Stomach (tissue), 8 donors: ENCODE measurements at regions not wholly inside any gene's neighbourhood (a gene's known extent, or its start where the extent isn't known, plus 50 kb on each side); places are given as distances from the start of the nearest gene placed in this dataset.

Experiments used
- DNase-seq, 2 donors: peaks; one replicate each; pipeline versions ENCODE4 v3.0.0 to v3.0.0-alpha.2; 2013 to 2019
- H3K27ac ChIP-seq, 5 donors: fragments of 200-600 bp in 4 of 5; sonication (generic) in 4 of 5; one replicate each; pipeline ENCODE4 v1.5.1; 2013 to 2019; ENCODE audit warnings: mild to moderate bottlenecking in 1 of 5, moderate library complexity in 1 of 5
- H3K27me3 ChIP-seq, 3 donors: fragments of 200-600 bp; sonication (generic); one replicate each; pipeline ENCODE4 v1.5.1; 2017 to 2019; ENCODE audit warnings: mixed run types in 1 of 3
- H3K36me3 ChIP-seq, 4 donors: fragments of 200-600 bp; sonication (generic); 1 replicate in 3 of 4; 2 replicates in 1 of 4; pipeline ENCODE4 v1.5.1; 2016 to 2019
- H3K4me1 ChIP-seq, 4 donors: fragments of 200-600 bp; sonication (generic); one replicate each; pipeline ENCODE4 v1.5.1; 2016 to 2019
- H3K4me3 ChIP-seq, 4 donors: fragments of 200-600 bp; sonication (generic) in 3 of 4; one replicate each; pipeline ENCODE4 v1.5.1; 2016 to 2019; ENCODE audit warnings: mild to moderate bottlenecking in 1 of 4
- H3K9me3 ChIP-seq, 4 donors: fragments of 200-600 bp; sonication (generic); one replicate each; pipeline ENCODE4 v1.5.1; 2016 to 2019
- EP300 ChIP-seq: sonication (generic); formaldehyde crosslinking; IDR thresholded peaks from one replicate; pipeline ENCODE4 v1.6.1; 2017; ENCODE audit warnings: antibody characterized with exemption
- POLR2A ChIP-seq, 4 donors: fragments of 450-650 bp; IDR thresholded peaks; one replicate each; pipeline ENCODE4 v1.6.1; 2016; ENCODE audit warnings: antibody characterized with exemption in 4 of 4, control low read depth in 2 of 4, mild to moderate bottlenecking in 1 of 4, moderate library complexity in 1 of 4
- POLR2AphosphoS5 ChIP-seq, 3 donors: sonication (generic); formaldehyde crosslinking; IDR thresholded peaks; one replicate each; pipeline ENCODE4 v1.6.1; 2016; ENCODE audit warnings: antibody characterized with exemption in 3 of 3
- WGBS, 5 donors: extraction: QIAGEN DNeasy Blood & Tissue Kit in 3 of 5; methylation state at CpG; one replicate each; pipeline versions ENCODE4 v1.1.5 to v1.1.7; 2013 to 2018; 5-methylcytosine and 5-hydroxymethylcytosine counted together
- intact Hi-C: fragments of 100-400 bp; cut with DNase I; formaldehyde crosslinking; loops from one replicate; pipeline ENCODE4 v1.15.1; 2023; ENCODE audit warnings: low total_unique reads
- TF ChIP-seq, protein P1 (sequence below), 7 experiments: fragments of 450-650 bp in 4 of 7; fragments of 200-600 bp in 3 of 7; sonication (generic) in 3 of 7; IDR thresholded peaks; one replicate each; pipeline ENCODE4 v1.5.1; 2016 to 2019; ENCODE audit warnings: antibody characterized with exemption in 7 of 7, control low read depth in 2 of 7, mild to moderate bottlenecking in 1 of 7
- donor health status: healthy with polysubstance abuse.
- donor health status: Bipolar disorder and iron deficiency.
- donor health status: healthy.

DNA sequence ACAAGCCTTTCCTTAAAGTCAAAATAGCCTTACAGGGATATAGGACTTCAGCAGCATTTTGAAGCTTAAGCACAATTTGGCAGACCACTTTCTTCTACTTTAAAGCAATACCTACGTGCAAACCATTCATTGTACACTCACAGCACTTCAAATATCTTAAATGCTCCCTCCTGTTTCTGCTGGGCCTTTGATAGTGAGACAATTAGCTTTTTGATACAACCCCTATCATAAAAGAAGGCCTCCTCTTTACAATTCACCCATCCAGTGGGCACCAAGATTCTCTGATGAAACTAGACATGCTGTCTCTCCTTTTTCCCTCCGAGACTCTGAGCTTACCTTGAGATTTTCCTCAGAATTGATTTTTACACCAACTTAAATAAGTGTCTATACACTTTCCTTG lies 157.5 kb upstream of the FAR2 start:
- no peak overlapping the region for H3K4me3 ChIP-seq
- no peak overlapping the region for H3K27ac ChIP-seq
- no peaks in the 10 kb centered on the region for H3K27me3 ChIP-seq
- no peaks in the 10 kb centered on the region for H3K9me3 ChIP-seq
- peaks cover 0 to 12% (median 2%) of the 10 kb centered on the region in 4 donors for H3K4me1 ChIP-seq
- intact Hi-C loops = no loop called here
- TF ChIP-seq POLR2A (IDR thresholded peaks at IDR 0.05) = no peak
- TF ChIP-seq EP300 = no peak
- TF ChIP-seq, protein P1, sequence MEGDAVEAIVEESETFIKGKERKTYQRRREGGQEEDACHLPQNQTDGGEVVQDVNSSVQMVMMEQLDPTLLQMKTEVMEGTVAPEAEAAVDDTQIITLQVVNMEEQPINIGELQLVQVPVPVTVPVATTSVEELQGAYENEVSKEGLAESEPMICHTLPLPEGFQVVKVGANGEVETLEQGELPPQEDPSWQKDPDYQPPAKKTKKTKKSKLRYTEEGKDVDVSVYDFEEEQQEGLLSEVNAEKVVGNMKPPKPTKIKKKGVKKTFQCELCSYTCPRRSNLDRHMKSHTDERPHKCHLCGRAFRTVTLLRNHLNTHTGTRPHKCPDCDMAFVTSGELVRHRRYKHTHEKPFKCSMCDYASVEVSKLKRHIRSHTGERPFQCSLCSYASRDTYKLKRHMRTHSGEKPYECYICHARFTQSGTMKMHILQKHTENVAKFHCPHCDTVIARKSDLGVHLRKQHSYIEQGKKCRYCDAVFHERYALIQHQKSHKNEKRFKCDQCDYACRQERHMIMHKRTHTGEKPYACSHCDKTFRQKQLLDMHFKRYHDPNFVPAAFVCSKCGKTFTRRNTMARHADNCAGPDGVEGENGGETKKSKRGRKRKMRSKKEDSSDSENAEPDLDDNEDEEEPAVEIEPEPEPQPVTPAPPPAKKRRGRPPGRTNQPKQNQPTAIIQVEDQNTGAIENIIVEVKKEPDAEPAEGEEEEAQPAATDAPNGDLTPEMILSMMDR (IDR thresholded peaks at IDR 0.05) = no peak
- TF ChIP-seq POLR2AphosphoS5 (IDR thresholded peaks at IDR 0.05) = no peak
- no peaks in the 10 kb centered on the region for H3K36me3 ChIP-seq
- DNase-seq = no peak
- 85 to 98% (median 92%) methylated on average over 2 of the region's 2 CpGs for WGBS, 5 donors

DNA sequence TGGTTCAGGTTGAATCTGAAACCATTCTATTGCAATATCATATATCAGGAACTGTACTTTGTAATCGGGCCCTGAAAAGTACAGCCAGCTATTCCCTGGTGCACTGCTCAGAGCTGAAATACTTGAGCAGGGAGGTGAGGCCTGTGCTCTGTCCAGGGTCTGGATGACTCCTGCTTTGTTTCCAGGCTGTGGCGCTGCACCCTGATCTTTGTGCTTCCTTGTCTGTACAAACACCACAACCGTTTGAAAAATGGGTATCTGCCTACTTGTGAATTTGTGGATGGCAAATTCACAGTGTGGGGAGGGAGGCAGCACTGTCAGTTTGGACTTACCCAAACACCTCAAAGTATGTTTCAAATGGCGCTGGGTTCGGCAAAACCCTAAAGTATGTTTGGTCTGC lies 155.4 kb upstream of the FAR2 start:
- H3K27me3 ChIP-seq = no peaks in the 10 kb centered on the region
- no peak for TF ChIP-seq EP300
- intact Hi-C loops = no loop called here
- H3K27ac ChIP-seq = no peak overlapping the region
- H3K4me1 ChIP-seq = peaks cover 0 to 8% (median 2%) of the 10 kb centered on the region in 4 donors
- WGBS, 5 donors = 63 to 69% (median 66%) methylated on average over 5 of the region's 5 CpGs
- DNase-seq = no peak
- no peaks in the 10 kb centered on the region for H3K36me3 ChIP-seq
- no peak overlapping the region for H3K4me3 ChIP-seq
- no peaks in the 10 kb centered on the region for H3K9me3 ChIP-seq

DNA sequence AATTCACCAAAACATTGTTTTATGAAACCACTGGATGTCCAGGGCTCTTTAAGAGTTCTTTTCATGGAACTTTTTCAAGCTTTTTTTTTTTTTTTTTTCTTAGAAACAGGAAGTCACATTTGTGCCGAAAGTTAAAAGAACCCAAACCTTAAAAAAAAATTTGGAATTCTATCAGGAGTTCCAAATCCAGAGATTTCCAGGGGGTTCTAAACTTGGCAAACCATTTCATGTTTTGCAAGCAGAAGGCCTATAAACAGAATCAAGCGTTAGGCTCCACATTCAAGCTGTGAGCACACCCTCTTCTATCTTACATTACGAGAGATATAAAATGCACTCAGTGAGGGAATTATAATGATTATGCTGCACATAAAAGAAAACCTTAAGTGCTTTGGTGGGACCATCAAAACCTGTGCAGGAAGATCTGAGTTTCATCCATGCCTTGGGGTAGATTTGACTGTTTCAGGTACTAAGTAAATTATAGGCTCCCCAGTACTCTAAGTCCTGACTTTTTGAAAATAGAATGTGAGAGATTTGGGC lies 154.8 kb upstream of the FAR2 start:
- Histone ChIP-seq H3K4me1 (peaks cover 0 to 7% (median 3%) of the 10 kb centered on the region in 4 donors), H3K36me3 (no peaks in the 10 kb centered on the region), H3K27me3 (no peaks in the 10 kb centered on the region), H3K27ac (no peak overlapping the region), H3K9me3 (no peaks in the 10 kb centered on the region), H3K4me3 (no peak overlapping the region)
- DNase-seq = no peak
- intact Hi-C loops = no loop called here
- WGBS, 5 donors = 70 to 82% (median 75%) methylated on average over 3 of the region's 3 CpGs
- TF ChIP-seq, protein P1 (IDR thresholded peaks at IDR 0.05) = no peak
- TF ChIP-seq EP300 (no peak), POLR2AphosphoS5 (IDR thresholded peaks at IDR 0.05) (no peak), POLR2A (IDR thresholded peaks at IDR 0.05) (no peak)

DNA sequence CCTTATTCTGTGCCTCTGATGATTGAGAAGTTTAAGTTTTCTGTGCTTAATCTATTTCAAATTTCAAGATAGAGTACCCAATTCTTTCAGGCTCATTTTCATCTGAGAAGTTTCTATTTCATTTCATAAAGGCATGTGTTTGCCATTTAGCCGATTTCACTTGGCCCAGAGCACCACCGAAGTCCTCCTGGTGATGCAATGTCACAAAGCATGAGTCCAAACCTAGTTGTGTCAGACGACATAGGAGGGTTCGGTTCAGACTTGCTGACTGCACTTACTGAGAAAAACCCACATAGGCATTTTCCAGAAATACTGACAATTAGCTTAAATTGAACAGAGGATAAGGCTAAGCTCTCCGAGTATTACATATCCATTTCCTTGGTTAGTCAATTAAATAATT lies 152.4 kb upstream of the FAR2 start:
- Histone ChIP-seq H3K27ac (no peak overlapping the region), H3K4me1 (peaks cover 0 to 7% (median 3%) of the 10 kb centered on the region in 4 donors), H3K36me3 (no peaks in the 10 kb centered on the region), H3K9me3 (no peaks in the 10 kb centered on the region), H3K4me3 (no peak overlapping the region), H3K27me3 (no peaks in the 10 kb centered on the region)
- intact Hi-C loops = no loop called here
- TF ChIP-seq, protein P1 (IDR thresholded peaks at IDR 0.05) = no peak
- no peak for TF ChIP-seq EP300
- WGBS, 5 donors = 90 to 97% (median 95%) methylated on average over 5 of the region's 5 CpGs
- no peak for DNase-seq

DNA sequence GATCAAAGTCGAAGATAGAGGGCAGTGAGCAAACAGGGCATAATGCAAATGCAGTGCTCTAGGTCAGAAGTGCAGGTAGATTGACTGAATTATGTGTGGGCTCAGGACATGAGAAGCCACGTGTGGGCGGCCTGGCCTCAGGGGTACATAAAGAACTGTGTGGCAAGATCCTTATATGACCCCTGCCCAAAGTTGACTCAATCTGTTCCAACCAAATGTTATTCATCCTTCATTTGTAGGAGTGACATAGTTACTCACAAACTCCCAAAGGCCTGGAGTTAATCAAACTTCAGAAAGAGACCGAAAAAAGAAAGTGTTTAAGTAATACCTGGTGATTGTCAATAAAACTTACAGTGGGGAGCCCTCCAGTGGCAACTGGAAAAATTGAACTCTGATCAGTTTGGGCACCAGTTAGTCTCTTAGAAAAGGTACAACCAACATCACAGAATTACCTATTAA lies 150.4 kb upstream of the FAR2 start:
- DNase-seq = peak in 1 of 2 donors; percentile 57
- no peaks in the 10 kb centered on the region for H3K27me3 ChIP-seq
- no peak overlapping the region for H3K4me3 ChIP-seq
- H3K9me3 ChIP-seq = no peaks in the 10 kb centered on the region
- no peaks in the 10 kb centered on the region for H3K36me3 ChIP-seq
- no peak for TF ChIP-seq POLR2AphosphoS5 (IDR thresholded peaks at IDR 0.05)
- TF ChIP-seq, protein P1 (IDR thresholded peaks at IDR 0.05) = peak in 5 of 7 experiments; percentile 7 to 52 (median 20)
- H3K27ac ChIP-seq = no peak overlapping the region
- peaks cover 0 to 7% (median 3%) of the 10 kb centered on the region in 4 donors for H3K4me1 ChIP-seq
- 32 to 45% (median 39%) methylated on average over 4 of the region's 4 CpGs for WGBS, 5 donors
- intact Hi-C loops = no loop called here
